AG08396 (cell line): ENCODE measurements at regions not wholly inside any gene's neighbourhood (a gene's known extent, or its start where the extent isn't known, plus 50 kb on each side); places are given as distances from the start of the nearest gene placed in this dataset.

Source experiments
- DNase-seq: peaks from one replicate; pipeline ENCODE4 v3.0.0; 2012; ENCODE audit warnings: low spot score, mixed read lengths

DNA sequence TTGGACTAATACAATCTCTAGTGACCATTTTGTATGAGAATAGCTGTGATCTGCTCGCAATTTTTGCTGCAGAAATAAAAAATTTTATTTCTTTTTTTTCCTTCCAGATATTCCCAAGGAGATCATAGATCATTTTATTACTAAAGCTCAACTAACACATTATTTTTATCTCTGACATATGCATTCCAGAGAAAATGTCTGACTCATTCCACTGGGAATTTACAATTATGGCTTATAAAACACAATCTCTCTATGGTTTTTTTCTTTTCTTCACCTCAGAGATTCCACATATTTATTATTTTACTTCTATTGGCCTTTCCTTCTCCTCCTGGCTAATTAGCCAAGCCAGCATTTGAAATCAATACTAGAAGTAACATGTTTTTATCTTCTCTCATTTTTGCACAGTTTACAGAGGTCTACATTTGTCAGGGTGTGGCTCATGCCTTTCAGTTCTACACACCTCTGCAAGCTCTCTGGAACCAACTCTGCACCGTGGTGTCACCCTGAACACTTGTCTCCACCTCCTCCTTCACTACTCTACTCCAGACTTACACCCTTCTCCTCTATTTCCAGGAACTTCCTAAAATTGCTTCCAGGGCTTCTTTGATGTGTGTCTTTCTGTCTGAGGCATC, 59.8 kb upstream of the GPM6A start:
- DNase-seq: no peak

DNA sequence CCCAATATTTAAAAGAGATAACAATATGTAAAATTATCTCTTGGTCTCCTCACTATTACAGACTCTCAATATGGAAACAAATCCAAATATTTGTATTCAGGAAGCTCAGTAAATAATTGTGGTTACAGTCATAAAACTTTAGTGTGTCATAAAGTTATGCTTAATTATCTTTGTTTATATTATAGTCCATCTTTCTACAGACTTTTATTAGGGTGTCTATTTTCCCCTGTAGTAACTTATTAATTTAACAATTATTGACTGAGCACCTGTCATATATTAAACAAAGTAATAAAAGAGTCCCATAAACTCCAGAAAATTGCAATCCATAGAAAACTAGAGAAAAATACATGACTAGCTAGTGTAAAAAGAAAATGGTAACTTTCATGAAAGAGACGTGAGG, 61.6 kb upstream of the GPM6A start:
- DNase-seq: no peak

- DNase-seq: no peak
These were observed 62.2 kb upstream of the GPM6A start for GRCh38 chr4:175874306-175874705.

- DNase-seq: no peak
These were observed 64.1 kb upstream of the GPM6A start for GRCh38 chr4:175875993-175876771.

- DNase-seq: no peak
These were observed 70.8 kb upstream of the GPM6A start for GRCh38 chr4:175882891-175883290.

DNA sequence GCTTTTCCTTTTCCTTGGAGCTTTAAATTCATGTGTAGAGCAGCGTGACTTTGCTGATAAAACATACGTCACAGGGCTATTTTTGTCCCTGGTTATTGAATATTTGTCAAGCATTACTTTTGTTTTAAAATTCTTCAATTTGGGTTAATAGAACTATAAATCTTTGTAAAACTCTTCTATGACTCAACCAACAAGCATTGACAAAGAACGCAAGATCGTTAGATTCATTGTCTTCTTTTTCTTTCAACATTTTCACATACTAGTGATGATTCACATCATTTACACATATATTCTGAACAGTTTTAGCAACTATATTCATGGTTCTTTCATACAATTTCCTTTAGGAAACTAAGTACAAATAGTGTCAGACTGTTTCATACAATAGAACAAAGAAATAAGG, 72.0 kb upstream of the GPM6A start:
- DNase-seq: no peak

GRCh38 chr4:175891231-175891630, 79.2 kb upstream of the GPM6A start:
- no peak for DNase-seq

GRCh38 chr4:175891851-175892250, 79.8 kb upstream of the GPM6A start:
- no peak for DNase-seq

- no peak for DNase-seq
These were observed 93.9 kb upstream of the GPM6A start for GRCh38 chr4:175905925-175906324.

DNA sequence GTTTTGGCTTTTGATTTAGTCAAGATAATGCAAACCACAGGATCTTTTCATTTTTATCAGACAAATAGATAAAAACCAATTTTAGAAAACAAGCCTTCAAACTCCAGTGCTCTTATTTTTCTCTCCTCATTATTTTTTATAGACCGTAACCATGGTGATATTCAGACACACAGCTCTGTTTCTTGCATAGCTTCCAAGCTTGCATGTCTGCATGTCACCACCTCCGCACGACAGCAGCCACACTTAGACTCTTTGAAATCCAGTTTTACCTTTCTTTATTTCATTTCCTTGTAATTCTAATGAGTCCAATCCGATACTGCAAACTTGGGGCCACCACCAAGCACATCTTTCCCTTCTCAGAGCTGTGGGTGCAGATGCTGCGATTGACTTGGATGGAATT, 94.3 kb upstream of the GPM6A start:
- no peak for DNase-seq

DNA sequence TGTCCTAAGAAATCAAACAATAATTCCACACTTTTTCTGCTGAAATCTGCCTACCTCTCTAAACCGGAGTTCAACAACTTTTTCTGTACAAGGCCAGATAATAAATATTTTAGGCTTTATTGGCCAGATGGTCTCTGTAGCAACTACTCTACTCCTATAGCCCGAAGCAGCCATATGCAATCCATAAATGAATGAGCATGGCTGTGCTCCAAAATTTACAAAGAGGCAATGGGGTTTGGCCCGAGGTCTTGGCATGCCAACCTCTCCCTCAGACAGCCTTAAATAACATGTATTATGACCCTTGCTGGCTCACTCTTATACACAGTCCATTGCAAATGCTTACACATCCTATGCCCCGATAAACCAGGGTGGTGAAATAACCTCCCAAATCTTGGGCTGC, 98.6 kb upstream of the GPM6A start:
- no peak for DNase-seq

- no peak for DNase-seq
These were observed 104.7 kb upstream of the GPM6A start for GRCh38 chr4:175916626-175917351.

GRCh38 chr4:175927121-175927520, 115.1 kb upstream of the GPM6A start:
- DNase-seq: no peak

- DNase-seq: no peak
These were observed 117.4 kb upstream of the GPM6A start for GRCh38 chr4:175929441-175929840.

DNA sequence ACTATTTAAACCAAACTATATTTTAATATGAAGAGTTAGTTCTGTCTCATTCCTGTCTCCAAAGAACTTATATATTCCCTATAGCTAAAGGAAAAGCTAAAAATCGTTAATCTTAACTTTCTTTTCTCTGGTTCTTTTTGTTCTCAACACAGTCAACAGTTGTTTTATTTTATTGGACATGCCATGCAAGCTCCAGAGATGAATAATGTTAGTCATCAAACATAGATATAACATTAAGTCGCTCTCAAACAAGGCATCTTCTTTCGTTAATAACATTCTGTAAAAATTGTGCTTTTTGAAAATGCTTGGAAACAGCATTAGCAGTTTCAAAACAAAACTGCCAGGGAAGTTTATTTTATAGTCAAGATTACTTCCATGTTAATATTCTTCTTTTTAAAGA, 117.9 kb upstream of the GPM6A start:
- DNase-seq: no peak

- DNase-seq: no peak
These were observed 118.4 kb upstream of the GPM6A start for GRCh38 chr4:175930471-175930870.

GRCh38 chr4:175932116-175932515, 120.1 kb upstream of the GPM6A start:
- DNase-seq: no peak

- DNase-seq: no peak
These were observed 122.4 kb upstream of the GPM6A start for GRCh38 chr4:175934506-175934905.

GRCh38 chr4:175935016-175935661, 123.1 kb upstream of the GPM6A start:
- no peak for DNase-seq

GRCh38 chr4:175944126-175944910, 121.3 kb upstream of the WDR17 start:
- DNase-seq: no peak

DNA sequence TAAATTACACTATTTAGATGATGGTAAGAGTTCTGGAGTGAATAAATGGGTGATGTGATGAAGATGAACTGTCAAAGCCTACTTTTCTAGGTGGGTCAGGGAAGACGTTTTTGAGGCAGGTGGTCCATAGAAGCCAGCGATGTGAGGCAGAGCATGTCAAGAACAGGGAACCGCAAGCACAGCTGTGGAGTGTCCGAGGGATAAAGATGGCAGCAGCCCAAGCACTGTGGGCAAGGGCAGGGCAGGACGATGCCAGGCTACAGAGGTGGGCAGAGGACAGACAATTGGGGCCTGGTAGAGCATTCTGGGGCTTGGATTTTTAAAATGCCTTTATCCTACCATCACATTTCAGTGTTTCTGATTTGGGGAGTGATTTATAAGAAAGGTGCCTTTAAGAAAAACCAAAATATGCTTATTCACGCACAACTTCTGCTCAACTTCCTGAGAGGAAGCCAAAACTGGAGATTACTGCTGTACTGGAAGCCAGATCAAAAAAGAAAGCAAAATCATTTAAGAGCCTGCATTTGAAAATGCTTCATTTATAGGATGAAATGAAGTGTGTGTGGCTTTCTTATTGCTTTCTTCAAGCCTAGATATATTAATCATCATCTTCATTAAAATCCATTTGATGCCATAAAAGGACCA, 119.0 kb upstream of the WDR17 start:
- DNase-seq: no peak
